IMR-90 (cell line): ENCODE measurements at regions not wholly inside any gene's neighbourhood (a gene's known extent, or its start where the extent isn't known, plus 50 kb on each side); places are given as distances from the start of the nearest gene placed in this dataset.

Experiments
- ATAC-seq: fragments of 200-7000 bp; cut with Tn5 transposase; 2 replicates; pipeline ENCODE4 v1.9.1; 2020; ENCODE audit warnings: low read depth, mild to moderate bottlenecking, moderate library complexity
- BruUV-seq: library from RNA; stranded (reverse); fragments of 400-500 nt; replicated peaks from 2 replicates; lab custom pipeline; 2021; lab: Mats Ljungman, UMichigan
- CTCF ChIA-PET: fragments of 300-600 bp; formaldehyde crosslinking; extraction: SDS; loops from one replicate; lab custom pipeline; 2021; ENCODE audit warnings: antibody characterized with exemption; lab: Yijun Ruan, JAX
- POLR2A ChIA-PET: fragments of 300-600 bp; sonication (Branson Sonifier 250); formaldehyde crosslinking; loops from one replicate; lab custom pipeline; 2022; ENCODE audit warnings: antibody characterized with exemption; ENCODE audit not compliant: unreplicated experiment; lab: Charles Lee
- DNase-seq: peaks from one replicate; pipeline ENCODE4 v3.0.0; 2013
- H2AFZ ChIP-seq: replicated peaks from 2 replicates; pipeline ENCODE3; 2013; ENCODE audit warnings: low read length, mild to moderate bottlenecking; ENCODE audit not compliant: poor library complexity
- H2AK5ac ChIP-seq: 2 replicates; pipeline ENCODE4 v1.6.1; 2013; ENCODE audit warnings: low read depth, low read length, inconsistent platforms
- H2AK9ac ChIP-seq: replicated peaks from 2 replicates; pipeline ENCODE3; 2013; ENCODE audit warnings: mild to moderate bottlenecking, low read depth, low read length, moderate library complexity; ENCODE audit not compliant: poor library complexity
- H2BK120ac ChIP-seq: 2 replicates; pipeline ENCODE4 v1.6.1; 2013; ENCODE audit warnings: low read depth, low read length, inconsistent platforms
- H2BK15ac ChIP-seq: 3 replicates; pipeline ENCODE4 v1.6.1; 2013; ENCODE audit warnings: low read depth, low read length, inconsistent platforms
- H2BK20ac ChIP-seq: 2 replicates; pipeline ENCODE4 v1.6.1; 2013; ENCODE audit warnings: low read depth, mild to moderate bottlenecking, inconsistent platforms, low read length, moderate library complexity
- H2BK5ac ChIP-seq: 2 replicates; pipeline ENCODE4 v1.6.1; 2013; ENCODE audit warnings: mild to moderate bottlenecking, low read depth, low read length, inconsistent platforms; ENCODE audit not compliant: poor library complexity, severe bottlenecking
- H3K14ac ChIP-seq: replicated peaks from 2 replicates; pipeline ENCODE4 v1.6.1; 2013; ENCODE audit warnings: low read depth, low read length, inconsistent platforms
- H3K18ac ChIP-seq: 2 replicates; pipeline ENCODE4 v1.6.1; 2013; ENCODE audit warnings: low read depth, low read length, control low read depth
- H3K23ac ChIP-seq: 2 replicates; pipeline ENCODE4 v1.6.1; 2013; ENCODE audit warnings: low read depth, low read length, inconsistent platforms
- H3K27ac ChIP-seq: 2 replicates; pipeline ENCODE4 v1.5.1; 2013; ENCODE audit warnings: mild to moderate bottlenecking, control low read depth, low read length; ENCODE audit not compliant: insufficient read depth
- H3K27me3 ChIP-seq: 2 replicates; pipeline ENCODE4 v1.6.1; 2013; ENCODE audit warnings: low read length; ENCODE audit not compliant: control insufficient read depth, insufficient read depth
- H3K36me3 ChIP-seq: 2 replicates; pipeline ENCODE4 v1.6.1; 2013; ENCODE audit warnings: low read length, mixed read lengths; ENCODE audit not compliant: control insufficient read depth, insufficient read depth
- H3K4ac ChIP-seq: 2 replicates; pipeline ENCODE4 v1.6.1; 2013; ENCODE audit warnings: low read depth, low read length, inconsistent platforms
- H3K4me1 ChIP-seq: 2 replicates; pipeline ENCODE4 v1.6.1; 2013; ENCODE audit warnings: low read length, mixed read lengths; ENCODE audit not compliant: control insufficient read depth, insufficient read depth
- H3K4me2 ChIP-seq: 2 replicates; pipeline ENCODE4 v1.6.1; 2013; ENCODE audit warnings: low read depth, mild to moderate bottlenecking, control low read depth, low read length, moderate library complexity
- H3K4me3 ChIP-seq: 2 replicates; pipeline ENCODE4 v1.5.1; 2013; ENCODE audit warnings: low read depth, mild to moderate bottlenecking, control low read depth, low read length, moderate library complexity; ENCODE audit not compliant: insufficient read depth
- H3K56ac ChIP-seq: 2 replicates; pipeline ENCODE4 v1.6.1; 2013; ENCODE audit warnings: low read length, inconsistent platforms; ENCODE audit not compliant: insufficient read depth; ENCODE audit errors: extremely low read depth
- H3K79me1 ChIP-seq, 2 experiments: 2 replicates each; pipeline ENCODE4 v1.6.1; 2013; ENCODE audit warnings: low read length in 2 of 2, inconsistent platforms in 1 of 2, low read depth in 1 of 2
- H3K9ac ChIP-seq: 2 replicates; pipeline ENCODE4 v1.6.1; 2013; ENCODE audit warnings: low read depth, low read length, control low read depth
- H3K9me1 ChIP-seq: 2 replicates; pipeline ENCODE4 v1.6.1; 2013; ENCODE audit warnings: low read length, inconsistent platforms; ENCODE audit not compliant: insufficient read depth
- H3K9me3 ChIP-seq: 2 replicates; pipeline ENCODE4 v1.6.1; 2013; ENCODE audit warnings: low read length; ENCODE audit not compliant: control insufficient read depth, insufficient read depth
- H4K20me1 ChIP-seq: 2 replicates; pipeline ENCODE4 v1.6.1; 2013; ENCODE audit warnings: low read length, inconsistent platforms; ENCODE audit not compliant: insufficient read depth
- H4K5ac ChIP-seq: 2 replicates; pipeline ENCODE4 v1.6.1; 2013; ENCODE audit warnings: mild to moderate bottlenecking, low read depth, low read length, control low read depth
- H4K8ac ChIP-seq, 2 experiments: 2 replicates each; pipeline ENCODE4 v1.6.1; 2013; ENCODE audit warnings: low read depth in 2 of 2, low read length in 2 of 2, control low read depth in 1 of 2, inconsistent platforms in 1 of 2
- H4K91ac ChIP-seq: 2 replicates; pipeline ENCODE4 v1.6.1; 2013; ENCODE audit warnings: low read depth, low read length, inconsistent platforms; ENCODE audit not compliant: insufficient read depth
- RAD21 ChIP-seq: IDR thresholded peaks from 2 replicates; pipeline ENCODE4 v1.6.1; 2012; ENCODE audit warnings: low read length, improper control_type of control experiment
- WGBS, 2 experiments: methylation state at CpG; one replicate each; pipeline versions ENCODE4 v1.1.5 to v1.1.7; 2013; ENCODE audit warnings: missing lambda C conversion rate in 2 of 2; ENCODE audit not compliant: insufficient read length in 1 of 2; ENCODE audit errors: extremely low coverage in 2 of 2; 5-methylcytosine and 5-hydroxymethylcytosine counted together
- dilution Hi-C: fragments of 300-500 bp; cut with HindIII; formaldehyde crosslinking; loops from one replicate; pipeline ENCODE4 v1.14.3; 2018; ENCODE audit warnings: low sequenced_read_pairs; ENCODE audit not compliant: unreplicated experiment
- in situ Hi-C: fragments of 300-500 bp; cut with MboI; formaldehyde crosslinking; loops from 3 replicates; pipeline ENCODE4 v1.14.3; 2019; ENCODE audit warnings: low sequenced_read_pairs, inconsistent platforms, mixed read lengths
- intact Hi-C: fragments of 100-400 bp; cut with micrococcal nuclease; formaldehyde crosslinking; loops from 2 replicates; pipeline ENCODE4 v1.10.0; 2022

- WGBS, 2 experiments: no CpG with 5 or more reads among the region's 4 CpGs
These were observed 185.8 kb upstream of the PLD5 start for GRCh38 chr1:242710286-242710685.

More at GRCh38 chr1:242710286-242710685, 185.8 kb upstream of the PLD5 start:
- Histone ChIP-seq H2BK5ac (no peak overlapping the region), H2AK9ac (no peak overlapping the region), H3K79me1 (no peaks in the 10 kb centered on the region), H2AK5ac (no peak overlapping the region), H3K27ac (no peak overlapping the region), H2BK15ac (no peak overlapping the region), H3K56ac (no peak overlapping the region), H4K91ac (no peak overlapping the region), H3K9ac (no peak overlapping the region), H4K5ac (no peak overlapping the region), H3K23ac (no peak overlapping the region), H2BK20ac (no peak overlapping the region), H3K27me3 (no peaks in the 10 kb centered on the region), H4K8ac (no peak overlapping the region), H3K9me1 (no peaks in the 10 kb centered on the region), H3K9me3 (peaks cover 21% of the 10 kb centered on the region), H4K20me1 (no peaks in the 10 kb centered on the region), H3K18ac (no peak overlapping the region), H3K4me2 (no peak overlapping the region), H2AFZ (no peak overlapping the region), H2BK120ac (no peak overlapping the region), H3K4me1 (no peaks in the 10 kb centered on the region), H3K14ac (no peak overlapping the region), H3K4me3 (no peak overlapping the region), H3K36me3 (no peaks in the 10 kb centered on the region), H3K4ac (no peak overlapping the region)
- no peak for TF ChIP-seq RAD21
- ATAC-seq (no peak), DNase-seq (no peak)
- no TSS peak for BruUV-seq
- POLR2A ChIA-PET: no interaction called here
- in situ Hi-C loops: no loop called here
- dilution Hi-C loops: no loop called here
- CTCF ChIA-PET: no interaction called here
- intact Hi-C loops: no loop called here
